H9 (cell line): ENCODE measurements at regions not wholly inside any gene's neighbourhood (a gene's known extent, or its start where the extent isn't known, plus 50 kb on each side); places are given as distances from the start of the nearest gene placed in this dataset.

Source experiments
- DNase-seq: peaks from one replicate; pipeline ENCODE4 v3.0.0-alpha.2; 2017
- H2AFZ ChIP-seq: one replicate; pipeline ENCODE4 v1.6.1; 2013; ENCODE audit warnings: mild to moderate bottlenecking, low read length, control low read depth, moderate library complexity
- H2AK5ac ChIP-seq: 2 replicates; pipeline ENCODE4 v1.6.1; 2013; ENCODE audit warnings: low read length, control low read depth, mixed read lengths; ENCODE audit not compliant: insufficient read length
- H2BK120ac ChIP-seq: one replicate; pipeline ENCODE4 v1.6.1; 2013; ENCODE audit warnings: low read depth, mild to moderate bottlenecking, low read length, control low read depth, inconsistent platforms; ENCODE audit not compliant: poor library complexity, severe bottlenecking
- H2BK12ac ChIP-seq: 2 replicates; pipeline ENCODE4 v1.6.1; 2013; ENCODE audit warnings: low read length, control low read depth, mixed read lengths, low read depth; ENCODE audit not compliant: insufficient read length
- H2BK15ac ChIP-seq: 2 replicates; pipeline ENCODE4 v1.6.1; 2013; ENCODE audit warnings: low read depth, low read length, control low read depth
- H2BK20ac ChIP-seq: one replicate; pipeline ENCODE4 v1.6.1; 2013; ENCODE audit warnings: low read depth, mild to moderate bottlenecking, low read length, control low read depth, inconsistent platforms; ENCODE audit not compliant: poor library complexity, severe bottlenecking
- H2BK5ac ChIP-seq: 2 replicates; pipeline ENCODE4 v1.6.1; 2013; ENCODE audit warnings: low read length, control low read depth, mixed read lengths; ENCODE audit not compliant: insufficient read length
- H3K14ac ChIP-seq: 2 replicates; pipeline ENCODE4 v1.6.1; 2013; ENCODE audit warnings: low read length, control low read depth; ENCODE audit not compliant: insufficient read depth
- H3K18ac ChIP-seq: 2 replicates; pipeline ENCODE4 v1.6.1; 2013; ENCODE audit warnings: low read depth, mild to moderate bottlenecking, mixed read lengths, low read length, control low read depth; ENCODE audit not compliant: insufficient read length
- H3K23ac ChIP-seq: 2 replicates; pipeline ENCODE4 v1.6.1; 2013; ENCODE audit warnings: low read length, control low read depth, mixed read lengths, low read depth; ENCODE audit not compliant: insufficient read length
- H3K23me2 ChIP-seq: 2 replicates; pipeline ENCODE4 v1.6.1; 2013; ENCODE audit warnings: low read depth, mild to moderate bottlenecking, mixed read lengths, low read length, control low read depth; ENCODE audit not compliant: insufficient read length, poor library complexity, severe bottlenecking
- H3K27ac ChIP-seq: 2 replicates; pipeline ENCODE4 v1.5.1; 2013; ENCODE audit warnings: low read length, control low read depth, mixed read lengths, low read depth; ENCODE audit not compliant: insufficient read length
- H3K27me3 ChIP-seq: 2 replicates; pipeline ENCODE4 v1.6.1; 2013; ENCODE audit warnings: low read length, control low read depth, inconsistent platforms; ENCODE audit not compliant: insufficient read depth
- H3K4ac ChIP-seq: 2 replicates; pipeline ENCODE4 v1.6.1; 2013; ENCODE audit warnings: low read depth, mild to moderate bottlenecking, control low read depth, inconsistent platforms, low read length, moderate library complexity
- H3K4me1 ChIP-seq: 2 replicates; pipeline ENCODE4 v1.6.1; 2013; ENCODE audit warnings: low read length, control low read depth, inconsistent platforms; ENCODE audit not compliant: insufficient read depth
- H3K4me2 ChIP-seq: 2 replicates; pipeline ENCODE4 v1.6.1; 2013; ENCODE audit warnings: low read length, control low read depth, mixed read lengths; ENCODE audit not compliant: insufficient read length, insufficient read depth
- H3K56ac ChIP-seq: 2 replicates; pipeline ENCODE4 v1.6.1; 2013; ENCODE audit warnings: low read depth, mild to moderate bottlenecking, mixed read lengths, low read length, control low read depth; ENCODE audit not compliant: insufficient read length
- H3K79me1 ChIP-seq: 2 replicates; pipeline ENCODE4 v1.6.1; 2013; ENCODE audit warnings: low read depth, mild to moderate bottlenecking, moderate library complexity, low read length, control low read depth, inconsistent platforms; ENCODE audit not compliant: insufficient read depth, poor library complexity, severe bottlenecking
- H3K79me2 ChIP-seq: 2 replicates; pipeline ENCODE4 v1.6.1; 2013; ENCODE audit warnings: low read length, control low read depth, inconsistent platforms; ENCODE audit not compliant: insufficient read depth
- H3K9ac ChIP-seq: 2 replicates; pipeline ENCODE4 v1.6.1; 2013; ENCODE audit warnings: low read length, control low read depth, mixed read lengths; ENCODE audit not compliant: insufficient read length; ENCODE audit errors: extremely low read depth
- H3K9me3 ChIP-seq: one replicate; pipeline ENCODE4 v1.6.1; 2013; ENCODE audit warnings: low read depth, low read length, inconsistent platforms; ENCODE audit not compliant: control insufficient read depth
- H3T11ph ChIP-seq: one replicate; pipeline ENCODE4 v1.6.1; 2013; ENCODE audit warnings: mild to moderate bottlenecking, low read length, control low read depth, inconsistent platforms
- H4K20me1 ChIP-seq: one replicate; pipeline ENCODE4 v1.6.1; 2013; ENCODE audit not compliant: control insufficient read depth, insufficient read length, insufficient read depth
- H4K5ac ChIP-seq: 2 replicates; pipeline ENCODE4 v1.6.1; 2013; ENCODE audit warnings: low read depth, mild to moderate bottlenecking, mixed read lengths, low read length, control low read depth; ENCODE audit not compliant: insufficient read length
- H4K8ac ChIP-seq: replicated peaks from 2 replicates; pipeline ENCODE4 v1.6.1; 2013; ENCODE audit warnings: low read length, control low read depth, mixed read lengths, low read depth; ENCODE audit not compliant: insufficient read length
- H4K91ac ChIP-seq: 2 replicates; pipeline ENCODE4 v1.6.1; 2013; ENCODE audit warnings: low read depth, mild to moderate bottlenecking, moderate library complexity, mixed read lengths, low read length, control low read depth; ENCODE audit not compliant: insufficient read length
- H3K27ac Mint-ChIP-seq, 3 experiments: 2 replicates in 2 of 3; 3 replicates in 1 of 3; pipeline ENCODE4 v1.8.0; 2020 to 2021; ENCODE audit warnings: mixed read lengths in 3 of 3, mild to moderate bottlenecking in 1 of 3, moderate library complexity in 1 of 3
- H3K27me3 Mint-ChIP-seq: 2 replicates; pipeline ENCODE4 v1.8.0; 2021; ENCODE audit warnings: low read depth, mild to moderate bottlenecking, moderate library complexity, mixed read lengths
- H3K36me3 Mint-ChIP-seq, 3 experiments: 2 replicates in 2 of 3; 3 replicates in 1 of 3; pipeline ENCODE4 v1.8.0; 2020 to 2021; ENCODE audit warnings: low read depth in 3 of 3, mixed read lengths in 3 of 3; ENCODE audit not compliant: insufficient read depth in 1 of 3
- H3K4me1 Mint-ChIP-seq, 2 experiments: 2 replicates each; pipeline ENCODE4 v1.8.0; 2020; ENCODE audit warnings: mixed read lengths in 2 of 2
- H3K4me3 Mint-ChIP-seq, 2 experiments: 2 replicates in 1 of 2; 3 replicates in 1 of 2; pipeline ENCODE4 v1.8.0; 2020 to 2021; ENCODE audit warnings: mild to moderate bottlenecking in 2 of 2, mixed read lengths in 2 of 2, moderate library complexity in 1 of 2
- H3K9me3 Mint-ChIP-seq, 2 experiments: 2 replicates in 1 of 2; 3 replicates in 1 of 2; pipeline ENCODE4 v1.8.0; 2020; ENCODE audit warnings: mild to moderate bottlenecking in 2 of 2, mixed read lengths in 2 of 2, moderate library complexity in 1 of 2
- CTCF ChIP-seq: fragments of 200-600 bp; sonication (generic); conservative IDR thresholded peaks from 3 replicates; pipeline ENCODE4 v1.8.0; 2021; ENCODE audit warnings: antibody characterized with exemption, mild to moderate bottlenecking
- WGBS: extraction: QIAGEN DNeasy Blood & Tissue Kit; methylation state at CpG from one replicate; pipeline ENCODE4 v1.1.7; 2013; ENCODE audit warnings: missing lambda C conversion rate, low lambda C conversion rate, mixed read lengths; ENCODE audit not compliant: insufficient read length; ENCODE audit errors: extremely low coverage; 5-methylcytosine and 5-hydroxymethylcytosine counted together

- Histone ChIP-seq H4K5ac (no peak overlapping the region), H4K91ac (no peak overlapping the region), H3K27me3 (no peaks in the 10 kb centered on the region), H2BK15ac (no peak overlapping the region), H2BK5ac (no peak overlapping the region), H2BK12ac (no peak overlapping the region), H3K23me2 (no peaks in the 10 kb centered on the region), H3K27ac (no peak overlapping the region), H3K4me1 (no peaks in the 10 kb centered on the region), H3K9ac (no peak overlapping the region), H4K8ac (no peak overlapping the region), H3K4ac (no peak overlapping the region), H3K23ac (no peak overlapping the region), H3K79me2 (no peaks in the 10 kb centered on the region), H3K56ac (no peak overlapping the region), H2AK5ac (no peak overlapping the region), H2AFZ (no peak overlapping the region), H3K79me1 (no peaks in the 10 kb centered on the region), H3K9me3 (no peaks in the 10 kb centered on the region), H3K14ac (no peak overlapping the region), H3T11ph (no peak overlapping the region), H3K18ac (no peak overlapping the region), H3K4me2 (no peak overlapping the region), H2BK20ac (no peak overlapping the region), H4K20me1 (no peaks in the 10 kb centered on the region), H2BK120ac (no peak overlapping the region)
- H3K9me3 Mint-ChIP-seq, result peaks cover 0 to 2% of the 10 kb centered on the region in 2 experiments; a peak in 2 of 5 replicates
- TF ChIP-seq CTCF, result no peak
- H3K27ac Mint-ChIP-seq, result no peak overlapping the region
- no peaks in the 10 kb centered on the region; a peak in 1 of 7 replicates for H3K36me3 Mint-ChIP-seq
- no CpG with 5 or more reads among the region's 1 CpG for WGBS
- no peak overlapping the region for H3K4me3 Mint-ChIP-seq
- no peaks in the 10 kb centered on the region for H3K4me1 Mint-ChIP-seq
- DNase-seq, result no peak
- H3K27me3 Mint-ChIP-seq, result peaks cover 13% of the 10 kb centered on the region
Observed at GRCh38 chr2:239679755-239680154, 278.9 kb upstream of the HDAC4 start.
